Trophoblast cell (in vitro differentiated cells and primary cell): ENCODE measurements at regions not wholly inside any gene's neighbourhood (a gene's known extent, or its start where the extent isn't known, plus 50 kb on each side); places are given as distances from the start of the nearest gene placed in this dataset.
A peak's percentile ranks its signal among the peaks of the same experiment; 100 is the strongest.
"Not testable (repeated sequence)": the region's sequence is repeated elsewhere in the genome, so short reads cannot be mapped to it uniquely, and the experiment has no call there.

ENCODE experiments used
- DNase-seq, 2 donors: peaks; one replicate each; pipeline ENCODE4 v3.0.0-alpha.2; 2016
- H2AFZ ChIP-seq: 2 replicates; pipeline ENCODE4 v1.6.1; 2013; ENCODE audit warnings: low read length, moderate library complexity, mild to moderate bottlenecking; ENCODE audit not compliant: insufficient read depth, poor library complexity
- H2AK5ac ChIP-seq: 2 replicates; pipeline ENCODE4 v1.6.1; 2013; ENCODE audit warnings: mild to moderate bottlenecking, low read length
- H2BK120ac ChIP-seq: 2 replicates; pipeline ENCODE4 v1.6.1; 2013; ENCODE audit warnings: low read length, mild to moderate bottlenecking, moderate library complexity; ENCODE audit not compliant: insufficient read depth, poor library complexity
- H2BK12ac ChIP-seq: 2 replicates; pipeline ENCODE4 v1.6.1; 2013; ENCODE audit warnings: mild to moderate bottlenecking, low read length, moderate library complexity
- H2BK5ac ChIP-seq: 2 replicates; pipeline ENCODE4 v1.6.1; 2013; ENCODE audit warnings: low read length, low read depth, moderate library complexity, mild to moderate bottlenecking; ENCODE audit not compliant: poor library complexity
- H3K14ac ChIP-seq: 2 replicates; pipeline ENCODE4 v1.6.1; 2013; ENCODE audit warnings: mild to moderate bottlenecking, low read length
- H3K18ac ChIP-seq: 2 replicates; pipeline ENCODE4 v1.6.1; 2013; ENCODE audit warnings: mild to moderate bottlenecking, low read length
- H3K23ac ChIP-seq: 2 replicates; pipeline ENCODE4 v1.6.1; 2013; ENCODE audit warnings: low read length
- H3K27ac ChIP-seq: 2 replicates; pipeline ENCODE4 v1.5.1; 2013; ENCODE audit warnings: low read depth, mild to moderate bottlenecking, inconsistent platforms, low read length, moderate library complexity
- H3K27me3 ChIP-seq: 2 replicates; pipeline ENCODE4 v1.6.1; 2013; ENCODE audit warnings: inconsistent platforms, mild to moderate bottlenecking, low read length, moderate library complexity; ENCODE audit not compliant: insufficient read depth
- H3K36me3 ChIP-seq, 2 experiments: 1 replicate in 1 of 2; 2 replicates in 1 of 2; pipeline ENCODE4 v1.6.1; 2013; ENCODE audit warnings: low read length in 2 of 2, mild to moderate bottlenecking in 2 of 2, moderate library complexity in 1 of 2; ENCODE audit not compliant: insufficient read depth in 2 of 2, control insufficient read depth in 1 of 2
- H3K4ac ChIP-seq: 2 replicates; pipeline ENCODE4 v1.6.1; 2013; ENCODE audit warnings: low read depth, mild to moderate bottlenecking, low read length, moderate library complexity
- H3K4me1 ChIP-seq, 2 experiments: 1 replicate in 1 of 2; 2 replicates in 1 of 2; pipeline ENCODE4 v1.6.1; 2013; ENCODE audit warnings: low read length in 2 of 2, mild to moderate bottlenecking in 2 of 2, moderate library complexity in 1 of 2; ENCODE audit not compliant: insufficient read depth in 2 of 2, control insufficient read depth in 1 of 2
- H3K4me2 ChIP-seq: 2 replicates; pipeline ENCODE4 v1.6.1; 2013; ENCODE audit warnings: inconsistent platforms, mild to moderate bottlenecking, low read length, moderate library complexity
- H3K4me3 ChIP-seq: 2 replicates; pipeline ENCODE4 v1.5.1; 2013; ENCODE audit warnings: mild to moderate bottlenecking, low read depth, low read length, inconsistent platforms
- H3K79me1 ChIP-seq: one replicate; pipeline ENCODE4 v1.6.1; 2013; ENCODE audit warnings: low read length
- H3K79me2 ChIP-seq: 2 replicates; pipeline ENCODE4 v1.6.1; 2013; ENCODE audit warnings: low read length, mild to moderate bottlenecking; ENCODE audit not compliant: control insufficient read depth, insufficient read depth, poor library complexity
- H3K9ac ChIP-seq: 2 replicates; pipeline ENCODE4 v1.6.1; 2013; ENCODE audit warnings: mild to moderate bottlenecking, low read length
- H3K9me3 ChIP-seq: 2 replicates; pipeline ENCODE4 v1.6.1; 2013; ENCODE audit warnings: low read depth, mild to moderate bottlenecking, control low read depth, inconsistent platforms, low read length; ENCODE audit not compliant: insufficient read depth
- H4K12ac ChIP-seq: 2 replicates; pipeline ENCODE4 v1.6.1; 2013; ENCODE audit warnings: low read depth, mild to moderate bottlenecking, low read length, moderate library complexity
- H4K8ac ChIP-seq: 2 replicates; pipeline ENCODE4 v1.6.1; 2013; ENCODE audit warnings: low read depth, mild to moderate bottlenecking, low read length, moderate library complexity
- H4K91ac ChIP-seq: one replicate; pipeline ENCODE4 v1.6.1; 2013; ENCODE audit warnings: low read depth, mild to moderate bottlenecking, low read length, moderate library complexity
- WGBS: extraction: QIAGEN DNeasy Blood & Tissue Kit; methylation state at CpG from one replicate; pipeline ENCODE4 v1.1.7; 2013; ENCODE audit warnings: missing lambda C conversion rate; ENCODE audit not compliant: insufficient read length, insufficient coverage; ENCODE audit errors: extremely low coverage; 5-methylcytosine and 5-hydroxymethylcytosine counted together

GRCh38 chr6:57730726-57731125 lies 413.3 kb downstream of the PRIM2 start:
- not testable (repeated sequence) for H3K4ac ChIP-seq, H2AK5ac ChIP-seq, H3K4me1 ChIP-seq, H2BK5ac ChIP-seq, H3K4me2 ChIP-seq, H3K27ac ChIP-seq, H3K4me3 ChIP-seq, H3K27me3 ChIP-seq, H4K91ac ChIP-seq, H3K18ac ChIP-seq, H3K9me3 ChIP-seq, H2BK120ac ChIP-seq, H3K23ac ChIP-seq, H3K14ac ChIP-seq, H3K36me3 ChIP-seq, H4K12ac ChIP-seq, H3K9ac ChIP-seq, H3K79me1 ChIP-seq, H4K8ac ChIP-seq, H3K79me2 ChIP-seq, DNase-seq, H2AFZ ChIP-seq, H2BK12ac ChIP-seq
- no CpG with 5 or more reads among the region's 4 CpGs for WGBS

GRCh38 chr6:57747716-57748115 lies 430.3 kb downstream of the PRIM2 start:
- not testable (repeated sequence) for H3K79me1 ChIP-seq, H3K4me1 ChIP-seq, H3K4me3 ChIP-seq, H2AK5ac ChIP-seq, H4K12ac ChIP-seq, H4K8ac ChIP-seq, H2BK5ac ChIP-seq, H3K9ac ChIP-seq, H3K18ac ChIP-seq, H4K91ac ChIP-seq, H3K9me3 ChIP-seq, H3K36me3 ChIP-seq, H2BK12ac ChIP-seq, H3K27me3 ChIP-seq, H3K14ac ChIP-seq, H3K79me2 ChIP-seq, H2BK120ac ChIP-seq, H3K4ac ChIP-seq, H3K27ac ChIP-seq, H3K4me2 ChIP-seq, H2AFZ ChIP-seq, H3K23ac ChIP-seq
- no CpG with 5 or more reads among the region's 5 CpGs for WGBS
- peak in 1 of 2 donors; percentile 3 for DNase-seq

- not testable (repeated sequence) for DNase-seq, H2AFZ ChIP-seq, H3K14ac ChIP-seq, H2AK5ac ChIP-seq, H3K4ac ChIP-seq, H4K12ac ChIP-seq, H3K9ac ChIP-seq, H3K27ac ChIP-seq, H3K4me2 ChIP-seq, H4K8ac ChIP-seq, H3K27me3 ChIP-seq, H3K9me3 ChIP-seq, H3K79me1 ChIP-seq, H3K4me3 ChIP-seq, H3K79me2 ChIP-seq, H3K18ac ChIP-seq, H2BK12ac ChIP-seq, H2BK120ac ChIP-seq, H3K4me1 ChIP-seq, H3K23ac ChIP-seq, H4K91ac ChIP-seq, H3K36me3 ChIP-seq, H2BK5ac ChIP-seq
- WGBS, result no CpG with 5 or more reads among the region's 1 CpG
Observed at GRCh38 chr6:57759850-57760249, 442.4 kb downstream of the PRIM2 start.

- not testable (repeated sequence) for H2BK120ac ChIP-seq, H3K4me1 ChIP-seq, H3K79me1 ChIP-seq, H3K9me3 ChIP-seq, H3K27me3 ChIP-seq, H3K27ac ChIP-seq, H3K4ac ChIP-seq, H2AK5ac ChIP-seq, H3K14ac ChIP-seq, H3K18ac ChIP-seq, H2AFZ ChIP-seq, H4K91ac ChIP-seq, H3K36me3 ChIP-seq, H4K12ac ChIP-seq, H3K4me2 ChIP-seq, H2BK5ac ChIP-seq, H3K4me3 ChIP-seq, H3K23ac ChIP-seq, H4K8ac ChIP-seq, H2BK12ac ChIP-seq, H3K79me2 ChIP-seq, H3K9ac ChIP-seq
- peak in 1 of 2 donors; percentile 4 for DNase-seq
- WGBS, result no CpG with 5 or more reads among the region's 25 CpGs
Observed at GRCh38 chr6:57792720-57793397, 475.4 kb downstream of the PRIM2 start.
